Sigmoid colon (tissue), 4 donors: ENCODE measurements at regions not wholly inside any gene's neighbourhood (a gene's known extent, or its start where the extent isn't known, plus 50 kb on each side); places are given as distances from the start of the nearest gene placed in this dataset.

Experiments
- CTCF ChIP-seq, 4 experiments: fragments of 450-650 bp in 3 of 4; fragments of 200-600 bp in 1 of 4; IDR thresholded peaks; one replicate each; pipeline ENCODE4 v1.5.1; 2016 to 2019; ENCODE audit warnings: antibody characterized with exemption in 4 of 4, mild to moderate bottlenecking in 3 of 4, moderate library complexity in 2 of 4
- EP300 ChIP-seq, 4 donors: sonication (generic); formaldehyde crosslinking; IDR thresholded peaks; one replicate each; pipeline ENCODE4 v1.6.1; 2017; ENCODE audit warnings: antibody characterized with exemption in 4 of 4
- POLR2A ChIP-seq, 2 donors: fragments of 450-650 bp; IDR thresholded peaks; one replicate each; pipeline ENCODE4 v1.6.1; 2016; ENCODE audit warnings: antibody characterized with exemption in 2 of 2, mild to moderate bottlenecking in 2 of 2, moderate library complexity in 2 of 2
- POLR2AphosphoS5 ChIP-seq, 4 donors: sonication (generic); formaldehyde crosslinking; IDR thresholded peaks; one replicate each; pipeline ENCODE4 v1.6.1; 2017; ENCODE audit warnings: antibody characterized with exemption in 4 of 4

- no peak for TF ChIP-seq CTCF (IDR thresholded peaks at IDR 0.05)
- no peak for TF ChIP-seq POLR2A (IDR thresholded peaks at IDR 0.05)
- TF ChIP-seq POLR2AphosphoS5 (IDR thresholded peaks at IDR 0.05), result no peak
- no peak for TF ChIP-seq EP300 (IDR thresholded peaks at IDR 0.05)
These were observed 140.7 kb downstream of the RND3 start for GRCh38 chr2:150346806-150347205.
